Hypothalamus (tissue), 51 donors: ENCODE measurements at regions not wholly inside any gene's neighbourhood (a gene's known extent, or its start where the extent isn't known, plus 50 kb on each side); places are given as distances from the start of the nearest gene placed in this dataset.
"Not testable (repeated sequence)": the region's sequence is repeated elsewhere in the genome, so short reads cannot be mapped to it uniquely, and the experiment has no call there.

Experiments
- DNase-seq, 51 donors: peaks; one replicate each; lab custom pipeline; 2025; lab: John Stamatoyannopoulos, UW

DNA sequence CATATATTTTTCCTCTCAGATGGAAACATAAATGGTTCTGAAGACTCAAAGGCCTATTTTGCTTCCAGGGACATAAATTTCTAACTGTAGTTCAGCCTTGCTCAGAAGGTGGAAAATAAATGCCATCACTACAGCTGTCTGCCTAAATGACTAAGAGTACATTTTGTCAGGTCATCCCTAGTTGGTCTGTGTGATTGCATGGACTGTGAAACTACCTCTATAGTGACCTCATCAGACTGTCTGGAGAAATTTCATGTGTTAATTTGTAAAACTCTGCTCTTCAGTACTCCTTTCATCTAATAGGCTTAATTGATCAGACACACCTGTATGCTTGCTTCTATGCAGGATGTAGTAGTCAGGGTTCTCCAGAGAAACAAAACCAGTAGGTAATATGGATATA lies 886.9 kb downstream of the AMY1C start:
- no peak for DNase-seq

GRCh38 chr1:104646233-104646632 lies 896.5 kb downstream of the AMY1C start:
- DNase-seq: no peak

- DNase-seq: no peak
Measured at GRCh38 chr1:104648269-104648691, 898.6 kb downstream of the AMY1C start.

DNA sequence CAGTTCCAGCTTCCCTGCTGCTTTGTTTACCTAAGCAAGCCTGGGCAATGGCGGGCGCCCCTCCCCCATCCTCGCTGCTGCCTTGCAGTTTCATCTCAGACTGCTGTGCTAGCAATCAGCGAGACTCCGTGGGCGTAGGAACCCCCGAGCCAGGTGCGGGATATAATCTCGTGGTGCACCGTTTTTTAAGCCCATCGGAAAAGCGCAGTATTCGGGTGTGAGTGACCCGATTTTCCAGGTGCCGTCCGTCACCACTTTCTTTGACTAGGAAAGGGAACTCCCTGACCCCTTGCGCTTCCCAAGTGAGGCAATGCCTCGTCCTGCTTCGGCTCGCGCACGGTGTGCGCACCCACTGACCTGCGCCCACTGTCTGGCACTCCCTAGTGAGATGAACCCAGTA lies 914.7 kb downstream of the AMY1C start:
- not testable (repeated sequence) for DNase-seq

DNA sequence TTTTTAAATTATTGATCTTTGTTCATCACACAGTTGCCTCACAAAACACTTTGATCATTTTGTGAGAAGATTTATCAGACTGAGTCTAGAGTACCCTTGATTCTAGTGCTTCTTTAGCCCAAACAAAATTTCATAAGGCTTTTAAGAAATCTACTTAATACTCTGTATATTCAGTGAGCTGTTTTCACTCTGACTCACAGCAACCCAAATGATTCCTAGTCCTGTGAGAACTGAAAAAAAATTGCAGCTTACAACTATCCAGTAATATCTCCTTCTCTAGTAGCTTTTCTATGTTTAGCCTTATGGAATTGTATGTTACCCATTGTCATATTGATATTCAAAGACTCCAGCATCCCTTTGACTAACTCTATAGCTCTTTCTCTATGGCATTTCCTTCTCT lies 915.6 kb downstream of the AMY1C start:
- no peak for DNase-seq

DNA sequence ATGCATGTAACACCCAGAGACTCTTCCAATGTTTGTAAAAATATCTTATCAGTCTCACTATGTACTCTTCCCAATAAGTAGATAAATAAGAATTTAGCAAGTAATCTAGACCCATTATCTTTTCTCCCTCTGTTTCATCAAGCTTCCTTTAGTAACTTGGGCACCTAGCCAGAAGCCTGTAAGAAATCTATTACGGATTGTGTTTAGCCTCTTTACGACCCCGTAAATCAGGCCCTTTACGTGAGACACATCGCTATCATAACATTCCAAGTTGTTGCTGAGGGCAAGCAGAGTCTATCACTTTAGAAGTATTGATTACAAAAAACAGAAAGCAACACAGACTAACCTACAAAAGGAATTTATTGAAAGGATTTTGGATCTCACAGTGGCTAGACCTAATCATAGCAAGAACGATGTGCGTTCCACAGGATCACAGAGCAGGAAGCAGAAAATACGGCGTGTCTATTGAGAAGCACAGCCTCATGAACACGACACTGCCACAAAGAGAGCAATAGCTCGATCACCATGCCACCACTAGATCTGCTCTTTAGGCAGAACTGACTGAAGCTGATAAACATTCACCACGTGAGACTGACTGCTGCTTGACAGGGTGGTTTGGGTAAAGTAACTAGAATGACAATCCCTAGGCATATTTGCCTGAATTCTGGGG lies 922.1 kb downstream of the AMY1C start:
- no peak for DNase-seq

DNA sequence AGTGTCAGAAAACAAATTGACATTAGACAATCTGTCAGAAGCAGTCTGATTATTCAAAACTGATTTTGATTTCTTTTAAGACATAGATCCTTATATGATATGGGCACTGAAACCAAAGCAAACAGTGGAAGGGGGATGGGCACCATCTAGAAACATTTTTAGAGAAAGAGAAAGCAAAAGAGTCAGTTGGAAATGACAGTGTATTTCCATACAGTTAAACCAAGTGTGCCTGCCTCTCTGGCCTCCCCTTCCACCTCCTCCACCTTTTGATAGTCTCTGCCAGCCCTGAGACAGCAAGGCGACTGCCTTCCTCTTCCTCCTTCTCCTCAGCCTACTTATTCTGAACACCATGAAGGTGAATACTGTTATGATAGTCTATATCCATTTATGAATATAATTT lies 949.7 kb downstream of the AMY1C start:
- DNase-seq: no peak

DNA sequence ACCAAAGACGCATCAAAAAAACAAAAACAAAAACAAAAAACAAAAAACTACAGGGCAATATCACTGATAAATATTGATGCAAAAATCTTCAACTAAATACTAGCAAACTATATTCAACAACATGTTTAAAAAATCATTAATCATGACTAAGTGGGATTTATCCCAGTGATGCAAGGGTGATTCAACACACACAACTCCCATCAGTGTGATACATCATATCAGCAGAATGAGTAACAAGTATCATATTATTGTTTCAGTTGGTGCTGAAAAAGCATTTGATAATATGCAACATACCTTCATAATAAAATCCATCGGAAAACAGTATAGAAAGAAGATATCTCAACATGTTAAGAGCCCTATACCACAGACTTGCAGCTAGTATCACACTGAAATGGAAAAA lies 953.0 kb downstream of the AMY1C start:
- no peak for DNase-seq

- DNase-seq: no peak
Measured at GRCh38 chr1:104706631-104707147, 957.0 kb downstream of the AMY1C start.

GRCh38 chr1:104718752-104719151 lies 969.1 kb downstream of the AMY1C start:
- no peak for DNase-seq

GRCh38 chr1:104720741-104721140 lies 971.0 kb downstream of the AMY1C start:
- DNase-seq: no peak

DNA sequence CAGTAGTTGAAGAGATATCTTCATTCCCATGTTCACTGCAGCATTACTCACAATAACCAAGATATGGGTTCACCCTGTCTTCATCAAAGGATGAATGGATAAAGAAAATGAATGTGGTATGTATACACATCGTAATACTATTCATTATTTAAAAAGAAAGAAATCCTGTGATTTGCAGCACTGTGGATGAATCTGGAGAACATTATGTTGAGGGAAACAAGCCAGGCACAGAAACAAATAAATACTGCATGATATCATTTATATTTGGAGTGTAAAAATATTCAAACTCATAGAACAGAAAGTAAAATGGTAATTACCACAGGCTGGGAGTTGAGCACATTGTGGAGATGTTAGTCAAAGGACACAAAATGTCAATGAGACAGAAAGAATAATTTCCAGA lies 977.2 kb downstream of the AMY1C start:
- no peak for DNase-seq

- no peak for DNase-seq
Measured at GRCh38 chr1:104733866-104734265, 984.2 kb downstream of the AMY1C start.

GRCh38 chr1:104745875-104746274 lies 996.2 kb downstream of the AMY1C start:
- no peak for DNase-seq

DNA sequence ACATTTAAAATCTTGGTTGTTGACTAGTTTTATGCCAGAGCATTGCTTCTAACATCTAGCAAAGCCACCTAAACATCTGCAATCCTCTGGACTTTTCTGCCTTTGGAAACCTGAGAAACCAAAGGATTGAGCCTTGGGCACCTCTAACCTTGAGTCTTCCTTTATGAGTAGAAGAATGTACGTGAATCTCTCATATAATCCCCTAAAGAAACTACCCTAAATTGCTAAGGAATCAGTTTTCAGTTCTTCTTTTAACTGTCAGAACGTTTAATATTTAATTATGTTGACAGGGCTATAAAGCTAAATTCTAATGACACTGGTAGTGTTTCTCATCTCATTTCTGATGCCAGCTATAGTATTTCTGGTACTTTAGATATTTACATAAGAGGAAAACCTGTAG lies 997.3 kb downstream of the AMY1C start:
- DNase-seq: no peak

- no peak for DNase-seq
Measured at GRCh38 chr1:104760017-104760416, 1010.3 kb downstream of the AMY1C start.

DNA sequence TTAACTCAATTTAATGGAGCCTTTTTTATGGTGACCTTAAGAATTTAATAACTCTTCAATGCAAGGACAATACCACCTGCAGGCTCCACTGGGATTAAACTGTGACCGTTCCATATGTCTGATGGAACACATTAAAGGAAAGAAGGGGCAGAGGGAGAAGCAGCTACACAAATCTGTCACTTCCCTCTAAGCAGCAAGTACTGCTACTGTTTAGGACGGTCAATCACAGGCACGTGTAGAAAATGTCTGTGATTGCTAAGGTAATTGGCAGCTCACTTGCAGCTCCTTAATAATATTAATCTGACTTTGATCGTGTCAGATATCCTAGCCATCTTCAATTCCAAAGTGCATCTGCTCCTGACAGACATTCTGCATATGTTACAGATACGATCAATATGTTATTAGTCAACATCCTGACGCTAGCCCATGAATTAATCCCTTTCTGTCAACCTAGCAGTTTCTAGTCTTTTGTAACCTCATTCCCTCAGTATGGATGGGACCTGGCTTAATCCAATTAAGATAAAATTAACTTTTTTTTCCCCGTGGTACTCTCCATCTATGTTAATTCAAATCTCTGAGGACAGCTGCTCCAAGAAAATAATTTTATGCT lies 1012.4 kb downstream of the AMY1C start:
- DNase-seq: no peak

- no peak for DNase-seq
Measured at GRCh38 chr1:104765085-104765484, 1015.4 kb downstream of the AMY1C start.

DNA sequence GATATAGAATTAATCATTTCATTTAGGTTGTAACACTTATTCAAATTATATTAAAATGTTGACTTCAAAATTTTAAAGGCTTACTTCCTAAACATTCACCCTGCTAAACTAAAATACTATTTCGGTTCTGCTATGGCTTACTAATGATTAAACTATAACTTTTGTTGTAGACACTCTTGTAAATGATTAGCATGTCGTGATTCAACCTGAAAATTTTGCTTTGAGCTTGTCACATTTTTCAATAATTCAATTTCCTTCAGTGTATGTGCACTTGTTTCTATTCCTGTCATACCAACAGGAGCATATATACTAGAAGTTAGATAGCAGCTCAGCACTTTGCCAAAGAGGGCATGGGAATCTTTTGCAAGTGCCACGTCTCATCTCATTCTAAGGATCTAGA lies 1018.8 kb downstream of the AMY1C start:
- DNase-seq: no peak

- peak in 1 of 51 donors; percentile 50 for DNase-seq
Measured at GRCh38 chr1:104780470-104781078, 1030.9 kb downstream of the AMY1C start.

DNA sequence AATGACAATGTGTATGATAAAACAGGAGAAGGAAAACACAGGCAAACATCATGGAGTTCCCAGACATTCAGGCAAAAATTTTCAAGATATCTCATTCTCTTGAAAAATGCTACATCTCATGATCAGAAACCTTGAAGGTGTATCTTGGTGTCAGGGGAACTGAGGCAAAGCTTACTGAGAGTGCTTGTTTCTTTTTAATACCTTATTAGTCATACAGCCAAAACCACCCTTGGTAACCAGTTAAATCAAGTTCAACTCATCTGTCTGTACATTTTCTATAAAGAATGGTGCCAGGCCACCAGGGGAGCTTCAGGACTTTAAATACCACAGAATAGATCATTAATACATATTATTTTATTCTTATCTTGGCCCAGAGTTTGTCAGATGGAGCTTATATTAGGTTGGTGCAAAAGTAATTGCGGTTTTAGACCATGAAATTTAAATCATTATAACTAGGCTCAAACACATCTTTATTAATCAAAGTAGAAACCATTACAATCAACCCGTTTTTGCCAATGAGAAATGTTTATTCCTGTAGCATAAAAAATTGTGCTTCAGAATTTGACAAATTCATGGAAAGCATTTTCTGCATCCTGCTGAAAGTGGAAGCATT lies 1036.0 kb downstream of the AMY1C start:
- DNase-seq: no peak
